HG03558 (cell line): ENCODE measurements at regions not wholly inside any gene's neighbourhood (a gene's known extent, or its start where the extent isn't known, plus 50 kb on each side); places are given as distances from the start of the nearest gene placed in this dataset.
"Not testable (repeated sequence)": the region's sequence is repeated elsewhere in the genome, so short reads cannot be mapped to it uniquely, and the experiment has no call there.

Experiments used
- ATAC-seq: cut with Tn5 transposase; IDR thresholded peaks from one replicate; pipeline ENCODE4 v1.9.1; 2021; ENCODE audit warnings: moderate number of reproducible peaks; ENCODE audit not compliant: unreplicated experiment; ENCODE audit errors: extremely low read depth

- ATAC-seq = peak; percentile 72
Measured at GRCh38 chr5:17118631-17119030, 98.8 kb upstream of the BASP1 start.

- no peak for ATAC-seq
Measured at GRCh38 chr5:17120209-17120608, 97.2 kb upstream of the BASP1 start.

DNA sequence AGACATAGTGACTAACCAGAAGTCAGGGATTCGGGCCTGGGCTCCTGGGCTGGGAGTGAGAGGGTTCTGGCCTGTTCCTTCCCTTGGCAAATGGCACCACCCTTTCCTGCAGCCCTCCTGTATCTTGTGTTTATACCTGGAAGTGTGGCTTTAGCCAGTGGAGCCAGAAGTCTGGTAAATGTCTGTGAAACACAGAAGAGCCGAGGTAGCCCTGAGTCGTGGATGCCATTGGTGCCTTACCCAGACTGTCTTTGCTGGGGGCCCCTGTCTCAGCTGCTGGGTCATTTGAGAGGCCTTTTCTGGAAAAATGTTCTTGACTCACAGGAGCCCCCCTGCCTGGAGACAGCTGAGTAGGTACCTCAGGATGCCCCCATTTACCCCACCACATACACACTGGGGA lies 95.7 kb upstream of the BASP1 start:
- no peak for ATAC-seq

DNA sequence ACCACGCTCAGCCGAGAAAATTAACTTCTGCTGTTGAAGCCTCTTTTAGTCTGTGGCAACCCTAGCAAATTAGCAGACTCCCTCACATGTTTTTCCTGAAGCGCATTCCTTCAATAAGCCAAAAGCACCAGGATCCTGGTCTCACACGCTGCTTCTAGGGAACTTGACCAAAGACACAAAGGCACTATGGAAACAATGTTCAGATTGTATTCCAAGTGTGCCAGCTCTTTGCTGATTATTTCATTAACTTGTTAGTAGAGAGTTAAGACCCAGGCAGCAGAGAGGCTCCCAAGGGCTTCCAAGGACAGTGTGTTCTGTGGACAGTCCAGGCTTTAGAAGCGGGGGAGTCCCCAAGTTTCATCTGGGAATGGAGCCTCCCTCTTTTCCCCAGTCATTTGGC lies 94.4 kb upstream of the BASP1 start:
- ATAC-seq = no peak

GRCh38 chr5:17123773-17124172 lies 93.7 kb upstream of the BASP1 start:
- not testable (repeated sequence) for ATAC-seq

DNA sequence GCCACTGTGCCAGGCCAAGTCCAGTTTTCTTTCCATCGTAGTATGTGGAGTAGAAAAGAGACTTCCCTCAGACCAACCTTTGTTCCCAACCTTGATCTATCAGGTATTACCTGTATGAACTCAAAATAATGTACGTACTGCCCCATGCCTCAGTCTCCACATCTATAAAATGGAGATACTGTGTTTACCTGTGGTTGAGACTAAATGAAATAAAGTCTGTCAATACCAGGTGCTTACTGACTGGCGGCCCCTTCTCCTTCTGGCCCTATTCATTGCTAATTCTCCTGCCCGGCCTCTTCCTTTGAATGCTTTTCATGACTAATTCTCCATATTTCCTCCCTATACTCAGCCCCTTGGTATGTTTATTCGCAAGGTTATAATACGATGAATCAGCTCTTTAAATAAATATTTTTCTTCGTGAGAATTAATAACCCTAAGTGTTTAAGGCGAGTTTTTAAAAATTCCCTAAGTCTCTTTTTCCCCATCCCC lies 89.6 kb upstream of the BASP1 start:
- ATAC-seq = no peak

- ATAC-seq = no peak
Measured at GRCh38 chr5:17129093-17129849, 88.2 kb upstream of the BASP1 start.

- ATAC-seq = not testable (repeated sequence)
Measured at GRCh38 chr5:17130302-17130701, 87.1 kb upstream of the BASP1 start.

DNA sequence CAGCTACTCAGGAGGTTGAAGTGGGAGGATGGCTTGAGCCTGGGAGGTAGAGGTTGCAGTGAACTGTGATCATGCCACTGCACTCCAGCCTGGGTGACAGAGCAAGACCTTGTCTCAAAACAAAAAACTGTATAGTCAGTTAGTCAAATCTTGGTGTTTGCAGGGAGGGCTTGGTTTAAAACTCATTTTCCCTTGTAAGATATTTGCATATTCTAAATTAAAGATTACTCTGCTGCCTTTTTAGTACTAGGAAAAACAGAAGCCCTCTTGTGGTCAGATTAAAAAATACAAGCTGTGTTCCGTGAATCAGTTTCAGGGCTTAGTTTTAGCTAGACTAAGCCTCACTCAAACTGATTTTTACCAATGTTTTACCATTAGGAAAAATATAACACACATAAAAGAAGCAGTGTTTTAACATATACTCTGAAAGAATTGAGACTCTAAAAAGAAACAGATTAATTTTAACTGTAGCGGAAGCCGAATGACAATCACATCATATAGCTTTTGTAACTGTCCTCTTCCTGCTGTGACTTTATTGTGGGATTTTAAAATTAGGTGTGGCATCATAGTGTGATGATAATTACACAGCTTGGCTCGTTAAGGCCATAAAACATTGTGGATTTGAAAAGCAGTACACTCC lies 84.9 kb upstream of the BASP1 start:
- ATAC-seq = no peak

DNA sequence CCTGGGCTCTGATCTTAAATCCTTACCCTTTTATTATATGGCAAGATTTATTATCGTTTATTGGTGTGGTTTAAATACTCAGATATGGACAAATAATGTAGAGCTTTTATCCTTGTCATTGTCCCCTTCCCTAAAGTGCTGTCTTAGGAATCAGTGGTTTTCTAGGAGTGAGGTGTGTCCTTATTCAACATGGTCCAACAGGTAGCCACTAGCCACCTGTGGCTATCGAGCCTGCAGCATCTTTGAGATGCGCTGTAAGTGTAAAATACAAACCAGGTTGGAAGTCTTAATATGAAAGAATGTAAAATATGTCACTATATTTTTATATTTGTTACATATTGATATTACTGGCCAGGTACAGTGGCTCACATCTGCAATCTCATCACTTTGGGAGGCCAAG lies 82.4 kb upstream of the BASP1 start:
- no peak for ATAC-seq

GRCh38 chr5:17143335-17143734 lies 74.1 kb upstream of the BASP1 start:
- ATAC-seq = no peak

GRCh38 chr5:17146280-17146841 lies 71.1 kb upstream of the BASP1 start:
- no peak for ATAC-seq

- ATAC-seq = no peak
Measured at GRCh38 chr5:17147170-17147569, 70.3 kb upstream of the BASP1 start.

- no peak for ATAC-seq
Measured at GRCh38 chr5:17147617-17148016, 69.8 kb upstream of the BASP1 start.

- no peak for ATAC-seq
Measured at GRCh38 chr5:17148481-17148880, 69.0 kb upstream of the BASP1 start.

- ATAC-seq = no peak
Measured at GRCh38 chr5:17149786-17150185, 67.6 kb upstream of the BASP1 start.

GRCh38 chr5:17150531-17150930 lies 66.9 kb upstream of the BASP1 start:
- ATAC-seq = no peak

DNA sequence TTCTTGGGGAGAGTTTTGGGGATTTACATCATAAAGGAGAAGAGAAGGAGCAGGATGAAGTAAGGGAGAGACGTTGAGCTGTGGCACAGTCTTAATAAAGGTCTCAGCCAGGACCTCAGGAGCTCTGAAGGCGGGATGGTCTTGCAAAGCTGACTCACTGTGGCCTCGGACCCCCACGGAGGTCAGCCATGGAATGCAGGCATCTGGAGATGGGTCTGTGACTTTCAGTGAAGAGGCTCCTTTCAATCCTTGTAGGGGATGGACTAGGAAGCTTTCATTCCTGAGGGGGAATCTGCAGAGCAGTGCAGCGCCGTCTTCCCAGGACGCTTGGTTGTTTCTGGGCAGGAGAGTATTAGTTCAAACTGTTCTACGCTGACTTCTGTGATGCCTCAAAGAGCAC lies 65.7 kb upstream of the BASP1 start:
- ATAC-seq = no peak

- ATAC-seq = no peak
Measured at GRCh38 chr5:17154211-17154996, 63.0 kb upstream of the BASP1 start.

DNA sequence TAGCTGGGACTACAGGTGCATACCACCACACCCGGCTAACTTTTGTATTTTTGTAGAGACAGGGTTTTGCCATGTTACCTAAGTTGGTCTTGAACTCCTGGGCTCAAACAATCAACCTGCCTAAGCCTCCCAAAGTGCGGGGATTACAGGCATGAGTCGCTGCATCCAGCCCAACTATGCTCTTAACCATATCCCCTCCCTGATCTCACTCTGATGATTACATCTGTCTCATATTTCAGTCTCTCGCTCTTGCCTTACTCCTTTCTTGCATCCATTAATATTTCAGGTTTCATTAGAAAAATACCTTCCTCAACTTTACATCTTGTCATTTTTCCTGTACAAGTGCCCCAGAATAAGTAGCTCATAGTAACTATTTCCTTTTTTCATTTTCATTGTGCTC lies 61.0 kb upstream of the BASP1 start:
- ATAC-seq = no peak

GRCh38 chr5:17157294-17157693 lies 60.1 kb upstream of the BASP1 start:
- ATAC-seq = no peak
